PFSK-1 (cell line): ENCODE measurements at regions not wholly inside any gene's neighbourhood (a gene's known extent, or its start where the extent isn't known, plus 50 kb on each side); places are given as distances from the start of the nearest gene placed in this dataset.

Source experiments
- FOXP2 ChIP-seq: optimal IDR thresholded peaks from 2 replicates; pipeline ENCODE3; 2011; ENCODE audit warnings: borderline replicate concordance, control low read depth, inconsistent platforms; ENCODE audit not compliant: insufficient read depth; ENCODE audit errors: extremely low read length, extremely low read depth
- POLR2AphosphoS5 ChIP-seq: IDR thresholded peaks from 2 replicates; pipeline ENCODE4 v1.6.1; 2012; ENCODE audit warnings: low read depth, mild to moderate bottlenecking, control low read depth, low read length, moderate library complexity
- REST ChIP-seq, 2 experiments: IDR thresholded peaks; 2 replicates each; pipeline versions ENCODE4 v1.6.1 to v1.8.0; 2011 to 2012; ENCODE audit warnings: low read depth in 2 of 2, low read length in 2 of 2, control low read depth in 1 of 2, inconsistent platforms in 1 of 2, mild to moderate bottlenecking in 1 of 2, moderate library complexity in 1 of 2; ENCODE audit not compliant: insufficient read depth in 1 of 2
- SIN3A ChIP-seq: IDR thresholded peaks from 2 replicates; pipeline ENCODE4 v1.6.1; 2012; ENCODE audit warnings: mild to moderate bottlenecking, low read length, moderate library complexity, borderline replicate concordance; ENCODE audit not compliant: insufficient read depth
- TAF1 ChIP-seq: IDR thresholded peaks from 2 replicates; pipeline ENCODE4 v1.6.1; 2012; ENCODE audit warnings: low read length, control low read depth, borderline replicate concordance; ENCODE audit not compliant: insufficient read depth

GRCh38 chr3:72134989-72135451, 350.1 kb upstream of the PROK2 start:
- TF ChIP-seq REST (IDR thresholded peaks at IDR 0.05; ENCODE audit: insufficient read depth in 1 of 2, low read depth in 2 of 2, low read length in 2 of 2) (no peak), TAF1 (no peak), FOXP2 (no peak), SIN3A (no peak), POLR2AphosphoS5 (no peak)

- no peak for TF ChIP-seq SIN3A
- no peak for TF ChIP-seq REST (IDR thresholded peaks at IDR 0.05; ENCODE audit: insufficient read depth in 1 of 2, low read depth in 2 of 2, low read length in 2 of 2)
- no peak for TF ChIP-seq POLR2AphosphoS5
- no peak for TF ChIP-seq FOXP2
- no peak for TF ChIP-seq TAF1
Observed at GRCh38 chr3:72133329-72134011, 348.5 kb upstream of the PROK2 start.

- no peak for TF ChIP-seq REST (IDR thresholded peaks at IDR 0.05; ENCODE audit: insufficient read depth in 1 of 2, low read depth in 2 of 2, low read length in 2 of 2)
- no peak for TF ChIP-seq SIN3A
- TF ChIP-seq TAF1 = no peak
- TF ChIP-seq POLR2AphosphoS5 = no peak
Observed at GRCh38 chr3:72131899-72132298, 347.0 kb upstream of the PROK2 start.

GRCh38 chr3:72130565-72130964, 345.6 kb upstream of the PROK2 start:
- TF ChIP-seq POLR2AphosphoS5 = no peak
- TF ChIP-seq REST (IDR thresholded peaks at IDR 0.05; ENCODE audit: insufficient read depth in 1 of 2, low read depth in 2 of 2, low read length in 2 of 2) = no peak
- TF ChIP-seq SIN3A = no peak
- no peak for TF ChIP-seq FOXP2
- TF ChIP-seq TAF1 = no peak

- no peak for TF ChIP-seq POLR2AphosphoS5
- TF ChIP-seq SIN3A = no peak
- TF ChIP-seq REST (IDR thresholded peaks at IDR 0.05; ENCODE audit: insufficient read depth in 1 of 2, low read depth in 2 of 2, low read length in 2 of 2) = no peak
- no peak for TF ChIP-seq TAF1
- TF ChIP-seq FOXP2 = no peak
Observed at GRCh38 chr3:72129501-72130094, 344.6 kb upstream of the PROK2 start.
